GM23338 (cell line): ENCODE measurements at regions not wholly inside any gene's neighbourhood (a gene's known extent, or its start where the extent isn't known, plus 50 kb on each side); places are given as distances from the start of the nearest gene placed in this dataset.

ENCODE experiments used
- ATAC-seq: fragments of 200-7000 bp; cut with Tn5 transposase; 3 replicates; pipeline ENCODE4 v1.9.1; 2020
- DNase-seq: peaks from one replicate; pipeline ENCODE4 v3.0.0-alpha.2; 2015; ENCODE audit warnings: low spot score
- H2AFZ ChIP-seq: fragments of 200-600 bp; sonication (generic); 2 replicates; pipeline ENCODE4 v1.8.0; 2016; ENCODE audit warnings: antibody characterized with exemption, mild to moderate bottlenecking, moderate library complexity
- H3F3A ChIP-seq: fragments of 200-600 bp; sonication (generic); replicated peaks from 2 replicates; pipeline ENCODE4 v1.8.0; 2017; ENCODE audit warnings: antibody characterized with exemption, mixed run types, low read depth
- H3K27ac ChIP-seq: fragments of 200-600 bp; sonication (generic); 2 replicates; pipeline ENCODE4 v1.6.1; 2016; ENCODE audit warnings: low read depth
- H3K27me3 ChIP-seq: fragments of 200-600 bp; sonication (generic); 2 replicates; pipeline ENCODE4 v1.8.0; 2016; ENCODE audit warnings: mild to moderate bottlenecking, mixed run types, moderate library complexity; ENCODE audit not compliant: insufficient read depth
- H3K36me3 ChIP-seq: fragments of 200-600 bp; sonication (generic); 2 replicates; pipeline ENCODE4 v1.8.0; 2016; ENCODE audit warnings: mild to moderate bottlenecking; ENCODE audit not compliant: insufficient read depth
- H3K4me1 ChIP-seq: fragments of 200-600 bp; sonication (generic); 2 replicates; pipeline ENCODE4 v1.8.0; 2016; ENCODE audit warnings: mild to moderate bottlenecking, moderate library complexity; ENCODE audit not compliant: insufficient read depth
- H3K4me2 ChIP-seq: fragments of 200-600 bp; sonication (generic); 2 replicates; pipeline ENCODE4 v1.7.1; 2017; ENCODE audit warnings: mixed run types
- H3K4me3 ChIP-seq: fragments of 200-600 bp; sonication (generic); 2 replicates; pipeline ENCODE4 v1.6.1; 2016; ENCODE audit warnings: mixed run types
- H3K79me2 ChIP-seq: fragments of 200-600 bp; sonication (generic); replicated peaks from 2 replicates; pipeline ENCODE4 v1.8.0; 2017; ENCODE audit warnings: mild to moderate bottlenecking; ENCODE audit not compliant: insufficient read depth
- H3K9me2 ChIP-seq: fragments of 200-600 bp; sonication (generic); 2 replicates; pipeline ENCODE4 v1.8.0; 2017; ENCODE audit not compliant: insufficient read depth
- H4K20me1 ChIP-seq: fragments of 200-600 bp; sonication (generic); replicated peaks from 2 replicates; pipeline ENCODE4 v1.8.0; 2017; ENCODE audit warnings: mild to moderate bottlenecking; ENCODE audit not compliant: insufficient read depth
- H3K27ac Mint-ChIP-seq: 2 replicates; pipeline ENCODE4 v1.8.0; 2020; ENCODE audit warnings: inconsistent platforms, mild to moderate bottlenecking, moderate library complexity, mixed read lengths
- H3K27me3 Mint-ChIP-seq: 3 replicates; pipeline ENCODE4 v1.8.0; 2022; ENCODE audit warnings: low read depth, mild to moderate bottlenecking, moderate library complexity, mixed read lengths, inconsistent platforms; ENCODE audit not compliant: insufficient read depth, poor library complexity
- H3K36me3 Mint-ChIP-seq: 3 replicates; pipeline ENCODE4 v1.8.0; 2021; ENCODE audit warnings: low read depth, mild to moderate bottlenecking, inconsistent platforms, moderate library complexity, mixed read lengths
- H3K4me1 Mint-ChIP-seq: 3 replicates; pipeline ENCODE4 v1.8.0; 2020; ENCODE audit warnings: mild to moderate bottlenecking, inconsistent platforms, mixed read lengths
- H3K4me3 Mint-ChIP-seq: 3 replicates; pipeline ENCODE4 v1.8.0; 2021; ENCODE audit warnings: moderate library complexity, mild to moderate bottlenecking, inconsistent platforms, mixed read lengths
- H3K9me3 Mint-ChIP-seq: 3 replicates; pipeline ENCODE4 v1.8.0; 2020; ENCODE audit warnings: moderate library complexity, mild to moderate bottlenecking, inconsistent platforms, mixed read lengths
- CTCF ChIP-seq, 2 experiments: fragments of 200-600 bp in 1 of 2; sonication (generic) in 1 of 2; conservative IDR thresholded peaks; 2 replicates each; pipeline versions ENCODE4 v1.5.1 to v1.6.1; 2016 to 2017; ENCODE audit warnings: antibody characterized with exemption in 2 of 2, low read depth in 2 of 2, mild to moderate bottlenecking in 2 of 2, moderate library complexity in 1 of 2
- NANOG ChIP-seq: IDR thresholded peaks from 2 replicates; pipeline ENCODE4 v1.6.1; 2016; ENCODE audit warnings: antibody characterized with exemption, borderline replicate concordance
- POLR2AphosphoS5 ChIP-seq: IDR thresholded peaks from 2 replicates; pipeline ENCODE4 v1.6.1; 2016; ENCODE audit warnings: antibody characterized with exemption, low read depth
- STAT1 ChIP-seq: IDR thresholded peaks from one replicate; pipeline ENCODE4 v1.6.1; 2016; ENCODE audit warnings: antibody characterized with exemption; ENCODE audit not compliant: unreplicated experiment
- ZNF114 ChIP-seq: fragments of 250-450 bp; sonication (Bioruptor Pico); IDR thresholded peaks from 2 replicates; pipeline ENCODE4 v1.5.0; 2020; ENCODE audit warnings: mild to moderate bottlenecking, moderate library complexity
- ZNF462 ChIP-seq: fragments of 250-450 bp; sonication (Bioruptor Pico); IDR thresholded peaks from 2 replicates; pipeline ENCODE4 v1.5.0; 2020; ENCODE audit warnings: mild to moderate bottlenecking, moderate library complexity

- DNase-seq (no peak), ATAC-seq (no peak)
- H3K9me3 Mint-ChIP-seq: no peaks in the 10 kb centered on the region
- no peak overlapping the region for H3K4me3 Mint-ChIP-seq
- Histone ChIP-seq H3K4me1 (no peaks in the 10 kb centered on the region), H3K36me3 (no peaks in the 10 kb centered on the region), H3K4me2 (no peak overlapping the region), H3K79me2 (no peaks in the 10 kb centered on the region), H3K27ac (no peak overlapping the region), H3K9me2 (peaks cover 11% of the 10 kb centered on the region), H3K4me3 (no peak overlapping the region), H3K27me3 (no peaks in the 10 kb centered on the region), H4K20me1 (no peaks in the 10 kb centered on the region), H2AFZ (no peak overlapping the region), H3F3A (no peaks in the 10 kb centered on the region)
- TF ChIP-seq NANOG (no peak), STAT1 (no peak), POLR2AphosphoS5 (no peak), ZNF114 (CRISPR knock-in tag) (no peak), ZNF462 (CRISPR knock-in tag) (no peak), CTCF (conservative IDR thresholded peaks at IDR 0.05; ENCODE audit: low read depth in 2 of 2) (no peak)
- H3K4me1 Mint-ChIP-seq: no peaks in the 10 kb centered on the region
- H3K36me3 Mint-ChIP-seq: no peaks in the 10 kb centered on the region
- no peak overlapping the region for H3K27ac Mint-ChIP-seq
- H3K27me3 Mint-ChIP-seq: no peaks in the 10 kb centered on the region
These were observed 369.8 kb upstream of the LCORL start for GRCh38 chr4:18391354-18391728.
